ENCODE measurements at regions not wholly inside any gene's neighbourhood (a gene's known extent, or its start where the extent isn't known, plus 50 kb on each side); places are given as distances from the start of the nearest gene placed in this dataset.

DNA sequence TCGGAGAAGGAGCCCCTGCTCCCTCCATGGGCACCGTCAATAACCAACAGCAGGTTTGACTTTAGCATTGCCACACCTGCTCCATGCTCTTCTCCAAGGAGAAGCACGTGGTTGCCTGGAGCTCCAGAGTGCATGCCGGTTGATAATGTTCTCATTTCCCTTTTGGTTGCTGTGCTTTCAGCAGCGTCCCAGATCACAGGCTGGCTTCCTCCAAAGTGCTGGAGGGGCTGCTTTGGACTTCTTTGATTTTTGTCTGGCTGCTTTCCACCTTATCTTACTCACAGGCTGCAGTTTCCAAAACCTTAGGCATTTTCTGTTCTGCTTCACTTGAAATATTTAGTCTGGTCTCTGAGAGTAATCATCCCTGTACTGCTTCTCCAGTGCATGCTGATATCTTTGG, 123.8 kb upstream of the IRS2 start (continued):
- no peak for TF ChIP-seq RAD21 (IDR thresholded peaks at IDR 0.05 in 1 of 2, conservative IDR thresholded peaks at IDR 0.05 in 1 of 2; ENCODE audit: low read depth in 2 of 2, low read length in 2 of 2)
- no peak for TF ChIP-seq KDM4A (IDR thresholded peaks at IDR 0.05; ENCODE audit: low read depth, low read length, severe bottlenecking)
- TF ChIP-seq EGR1 (IDR thresholded peaks at IDR 0.05; ENCODE audit: borderline replicate concordance, low read depth, low read length), result no peak

All from H1 (cell line).